ENCODE measurements at regions not wholly inside any gene's neighbourhood (a gene's known extent, or its start where the extent isn't known, plus 50 kb on each side); places are given as distances from the start of the nearest gene placed in this dataset.

DNA sequence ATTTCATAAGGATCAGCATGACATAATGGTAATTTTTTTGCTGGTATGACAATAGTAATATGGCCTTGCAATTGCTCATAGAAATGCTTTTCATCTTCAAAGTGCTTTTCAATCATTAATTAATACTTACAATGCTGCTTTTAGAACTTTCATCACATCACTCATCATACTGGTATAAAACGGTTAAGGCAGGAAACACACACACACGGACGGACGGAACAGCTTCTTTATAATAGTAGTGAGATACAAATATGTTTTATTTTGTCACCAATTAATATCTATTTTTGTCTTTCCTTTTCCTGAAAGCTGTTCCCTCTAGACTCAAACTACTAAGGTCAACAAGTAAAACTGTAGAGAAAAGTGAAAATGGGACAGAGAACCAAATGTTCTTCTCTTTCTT, 353.9 kb upstream of the PKN2 start (continued):
- TF ChIP-seq, protein P1, sequence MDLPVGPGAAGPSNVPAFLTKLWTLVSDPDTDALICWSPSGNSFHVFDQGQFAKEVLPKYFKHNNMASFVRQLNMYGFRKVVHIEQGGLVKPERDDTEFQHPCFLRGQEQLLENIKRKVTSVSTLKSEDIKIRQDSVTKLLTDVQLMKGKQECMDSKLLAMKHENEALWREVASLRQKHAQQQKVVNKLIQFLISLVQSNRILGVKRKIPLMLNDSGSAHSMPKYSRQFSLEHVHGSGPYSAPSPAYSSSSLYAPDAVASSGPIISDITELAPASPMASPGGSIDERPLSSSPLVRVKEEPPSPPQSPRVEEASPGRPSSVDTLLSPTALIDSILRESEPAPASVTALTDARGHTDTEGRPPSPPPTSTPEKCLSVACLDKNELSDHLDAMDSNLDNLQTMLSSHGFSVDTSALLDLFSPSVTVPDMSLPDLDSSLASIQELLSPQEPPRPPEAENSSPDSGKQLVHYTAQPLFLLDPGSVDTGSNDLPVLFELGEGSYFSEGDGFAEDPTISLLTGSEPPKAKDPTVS (IDR thresholded peaks at IDR 0.05; ENCODE audit: low read depth, low read length), result no peak
- no peak for TF ChIP-seq ATF7 (IDR thresholded peaks at IDR 0.05; ENCODE audit: low read depth)
- TF ChIP-seq, protein P2, sequence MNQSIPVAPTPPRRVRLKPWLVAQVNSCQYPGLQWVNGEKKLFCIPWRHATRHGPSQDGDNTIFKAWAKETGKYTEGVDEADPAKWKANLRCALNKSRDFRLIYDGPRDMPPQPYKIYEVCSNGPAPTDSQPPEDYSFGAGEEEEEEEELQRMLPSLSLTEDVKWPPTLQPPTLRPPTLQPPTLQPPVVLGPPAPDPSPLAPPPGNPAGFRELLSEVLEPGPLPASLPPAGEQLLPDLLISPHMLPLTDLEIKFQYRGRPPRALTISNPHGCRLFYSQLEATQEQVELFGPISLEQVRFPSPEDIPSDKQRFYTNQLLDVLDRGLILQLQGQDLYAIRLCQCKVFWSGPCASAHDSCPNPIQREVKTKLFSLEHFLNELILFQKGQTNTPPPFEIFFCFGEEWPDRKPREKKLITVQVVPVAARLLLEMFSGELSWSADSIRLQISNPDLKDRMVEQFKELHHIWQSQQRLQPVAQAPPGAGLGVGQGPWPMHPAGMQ (IDR thresholded peaks at IDR 0.05; ENCODE audit: borderline replicate concordance), result no peak
- no peak for TF ChIP-seq ZBTB40 (IDR thresholded peaks at IDR 0.05; ENCODE audit: borderline replicate concordance)

DNA sequence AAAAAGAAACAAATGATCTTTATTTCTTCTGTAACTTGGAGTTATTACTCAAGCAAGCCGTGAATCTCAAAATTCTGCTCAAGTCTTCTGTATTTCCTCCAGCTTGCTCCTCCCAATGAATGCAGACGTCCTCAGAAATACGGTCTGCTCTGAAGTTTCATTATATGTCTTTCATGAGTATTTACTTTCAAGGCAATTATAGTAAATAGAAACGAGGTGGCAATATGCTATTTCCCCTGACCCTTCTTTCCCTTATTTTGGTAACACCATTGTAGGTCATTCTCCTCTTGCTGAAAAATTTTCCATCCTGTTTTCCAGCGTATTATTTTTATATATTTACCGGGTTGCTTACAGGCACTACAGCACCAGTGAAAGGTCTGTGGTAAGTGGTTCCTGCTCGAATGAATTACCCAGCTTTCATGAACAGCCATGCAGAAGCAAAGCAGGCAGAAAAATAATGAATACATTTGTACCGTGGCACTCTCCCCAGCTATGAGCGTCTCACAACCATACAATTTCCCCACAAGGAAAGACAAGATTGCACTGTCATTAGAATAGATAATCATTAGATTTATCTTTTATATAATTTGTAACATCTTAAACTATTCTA, 350.9 kb upstream of the PKN2 start:
- H2AFZ ChIP-seq (ENCODE audit: control insufficient read depth, low read depth, low read length), result no peak overlapping the region
- H3K27ac ChIP-seq (ENCODE audit: control insufficient read depth, insufficient read depth), result no peak overlapping the region
- ChIA-PET POLR2A (no interaction called here), SMC1A (ENCODE audit: uncharacterized antibody, unreplicated experiment) (no interaction called here), CTCF (interaction anchor here (0.6 kb wide), 1 partner anchor 729 kb away, joined by 3 read pairs; no protein-coding TSS in a partner anchor), RAD21 (ENCODE audit: unreplicated experiment) (interaction anchor here (0.6 kb wide), 1 partner anchor 168 kb away, joined by 3 read pairs; no protein-coding TSS in a partner anchor)
- no peak for FAIRE-seq
- DNase-seq (ENCODE audit: low read depth, low spot score), result no peak
- no TSS peak for BruUV-seq (replicated peaks)
- no peak overlapping the region for H3K4me2 ChIP-seq (ENCODE audit: control insufficient read depth, insufficient read depth)
- no peak overlapping the region for H3K4me3 ChIP-seq
- no peak for ATAC-seq
- intact Hi-C loops (cut with micrococcal nuclease; ENCODE audit: unreplicated experiment), result no loop called here
- no peaks in the 10 kb centered on the region for H3K27me3 ChIP-seq (replicated peaks in 1 of 2; ENCODE audit: control insufficient read depth in 2 of 2, insufficient read depth in 2 of 2, low read length in 1 of 2)
- no peaks in the 10 kb centered on the region for H3K4me1 ChIP-seq (ENCODE audit: control insufficient read depth, insufficient read depth, low read length)
- no peaks in the 10 kb centered on the region for H3K36me3 ChIP-seq (ENCODE audit: control insufficient read depth in 2 of 2, insufficient read depth in 2 of 2, low read length in 1 of 2)
- 60% methylated on average over 9 of the region's 9 CpGs for WGBS (ENCODE audit: insufficient coverage, insufficient replicate concordance, low lambda C conversion rate, missing lambda C conversion rate)
- no peaks in the 10 kb centered on the region for H3K79me2 ChIP-seq (ENCODE audit: control insufficient read depth, insufficient read depth, low read length)
- H4K20me1 ChIP-seq (ENCODE audit: control insufficient read depth, insufficient read depth), result no peaks in the 10 kb centered on the region
- TF ChIP-seq, protein P3, sequence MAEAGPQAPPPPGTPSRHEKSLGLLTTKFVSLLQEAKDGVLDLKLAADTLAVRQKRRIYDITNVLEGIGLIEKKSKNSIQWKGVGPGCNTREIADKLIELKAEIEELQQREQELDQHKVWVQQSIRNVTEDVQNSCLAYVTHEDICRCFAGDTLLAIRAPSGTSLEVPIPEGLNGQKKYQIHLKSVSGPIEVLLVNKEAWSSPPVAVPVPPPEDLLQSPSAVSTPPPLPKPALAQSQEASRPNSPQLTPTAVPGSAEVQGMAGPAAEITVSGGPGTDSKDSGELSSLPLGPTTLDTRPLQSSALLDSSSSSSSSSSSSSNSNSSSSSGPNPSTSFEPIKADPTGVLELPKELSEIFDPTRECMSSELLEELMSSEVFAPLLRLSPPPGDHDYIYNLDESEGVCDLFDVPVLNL (IDR thresholded peaks at IDR 0.05; ENCODE audit: low read depth, low read length), result no peak
- TF ChIP-seq STAT1 (conservative IDR thresholded peaks at IDR 0.05) (no peak), TCF3 (IDR thresholded peaks at IDR 0.05; ENCODE audit: borderline replicate concordance, insufficient read depth, low read depth, low read length) (no peak), SP1 (IDR thresholded peaks at IDR 0.05; ENCODE audit: low read depth, low read length) (no peak), SMAD1 (IDR thresholded peaks at IDR 0.05; ENCODE audit: low read depth, partially characterized antibody) (no peak), GATAD2B (conservative IDR thresholded peaks at IDR 0.05; ENCODE audit: low read depth) (no peak)
- no peaks in the 10 kb centered on the region for H3K9me3 ChIP-seq (replicated peaks; ENCODE audit: control insufficient read depth, insufficient read depth, low read length)
- in situ Hi-C loops (cut with MboI), result no loop called here
- H3K9ac ChIP-seq (ENCODE audit: control insufficient read depth, insufficient read depth, low read length), result no peak overlapping the region

Data from GM12878 (cell line).